ENCODE measurements at regions not wholly inside any gene's neighbourhood (a gene's known extent, or its start where the extent isn't known, plus 50 kb on each side); places are given as distances from the start of the nearest gene placed in this dataset.

DNA sequence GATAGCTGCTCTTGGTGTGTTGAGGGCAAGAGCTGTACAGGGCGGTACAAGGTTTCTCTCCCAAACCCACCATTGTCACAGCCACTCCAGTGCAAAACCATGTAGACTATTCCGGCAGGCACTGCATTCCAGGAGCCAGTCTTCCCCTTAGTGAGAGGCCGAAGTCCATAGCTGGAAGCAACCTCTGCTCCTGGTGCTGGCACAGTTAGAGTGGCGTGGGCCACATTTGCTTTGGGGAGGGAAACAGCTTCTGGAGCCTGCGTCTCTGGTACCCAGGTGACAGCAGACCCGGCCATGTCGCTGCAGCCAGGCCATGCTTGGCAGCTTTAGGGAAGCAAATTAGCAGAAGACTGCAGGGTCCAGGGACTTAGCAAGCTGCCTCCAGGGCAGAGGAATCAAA is 788.0 kb downstream of the BRD1 start:
- no peak for TF ChIP-seq CTCF (IDR thresholded peaks at IDR 0.05; ENCODE audit: low read depth, low read length)
- TF ChIP-seq MYC (IDR thresholded peaks at IDR 0.05; ENCODE audit: low read depth, low read length), result no peak

Measured in NB4 (cell line).